ENCODE measurements at regions not wholly inside any gene's neighbourhood (a gene's known extent, or its start where the extent isn't known, plus 50 kb on each side); places are given as distances from the start of the nearest gene placed in this dataset.

DNA sequence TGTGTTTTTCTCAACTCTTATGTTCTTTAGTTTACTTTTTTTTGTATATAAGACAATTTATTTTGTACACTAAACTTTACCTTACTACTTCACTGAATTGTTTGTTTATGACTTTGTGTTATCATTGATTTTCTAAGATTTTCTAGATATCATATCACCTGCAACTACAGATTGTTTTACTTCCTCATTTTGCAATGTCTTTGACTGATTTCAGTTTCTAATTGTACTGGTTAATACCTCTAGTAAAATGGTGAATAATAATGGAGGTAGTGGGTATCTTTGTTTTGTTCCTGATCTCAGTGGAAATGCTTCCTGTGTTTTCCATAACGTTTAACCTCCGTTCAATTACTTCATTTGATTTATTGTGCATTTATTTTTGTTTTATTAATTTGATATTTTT lies 490.2 kb downstream of the TLL1 start:
- no peaks in the 10 kb centered on the region for H3K27me3 ChIP-seq (ENCODE audit: control insufficient read depth, insufficient read depth, low read length)
- no peaks in the 10 kb centered on the region for H3K36me3 ChIP-seq (ENCODE audit: control insufficient read depth, insufficient read depth, low read length)
- no peak overlapping the region for H3K9ac ChIP-seq (ENCODE audit: low read length)
- 0 out of 2 replicates have a peak, but pooled peaks cover 3% of the 10 kb centered on the region for H3K4me1 ChIP-seq (ENCODE audit: control insufficient read depth, insufficient read depth, low read length)
- H3K9me3 ChIP-seq (ENCODE audit: control insufficient read depth, insufficient read depth, low read depth, low read length), result 0 out of 2 replicates have a peak, but pooled peaks cover 2% of the 10 kb centered on the region
- H3K4me3 ChIP-seq (ENCODE audit: low read depth, low read length), result no peak overlapping the region
- H3K27ac ChIP-seq (ENCODE audit: low read depth, low read length), result no peak overlapping the region

GRCh38 chr4:166366012-166366411 lies 493.0 kb downstream of the TLL1 start:
- no peaks in the 10 kb centered on the region for H3K36me3 ChIP-seq (ENCODE audit: control insufficient read depth, insufficient read depth, low read length)

DNA sequence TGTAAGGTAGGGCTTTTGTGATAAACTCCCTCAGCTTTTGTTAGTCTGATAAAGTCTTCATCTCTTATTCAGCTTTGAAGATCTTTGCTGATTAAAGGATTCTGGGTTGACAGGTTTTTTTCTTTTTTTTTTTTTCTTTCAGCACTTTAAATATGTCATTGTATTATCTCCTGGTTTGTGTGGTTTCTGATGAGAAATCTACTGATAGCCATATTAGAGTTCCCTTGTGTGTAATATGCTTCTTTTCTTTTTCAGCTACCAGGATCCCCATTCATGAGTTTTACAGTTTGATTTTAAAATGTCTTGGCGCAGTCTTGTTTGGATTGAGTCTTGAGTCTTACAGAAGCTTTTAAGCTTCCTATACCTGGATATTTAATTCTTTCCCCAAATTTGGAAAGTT lies 504.5 kb downstream of the TLL1 start:
- H3K36me3 ChIP-seq (ENCODE audit: control insufficient read depth, insufficient read depth, low read length), result no peaks in the 10 kb centered on the region
- H3K9ac ChIP-seq (ENCODE audit: low read length), result no peak overlapping the region
- no peaks in the 10 kb centered on the region for H3K27me3 ChIP-seq (ENCODE audit: control insufficient read depth, insufficient read depth, low read length)
- H3K4me1 ChIP-seq (ENCODE audit: control insufficient read depth, insufficient read depth, low read length), result no peaks in the 10 kb centered on the region
- no peak overlapping the region for H3K4me3 ChIP-seq (ENCODE audit: low read depth, low read length)
- no peak overlapping the region for H3K27ac ChIP-seq (ENCODE audit: low read depth, low read length)
- peaks cover 34% of the 10 kb centered on the region for H3K9me3 ChIP-seq (ENCODE audit: control insufficient read depth, insufficient read depth, low read depth, low read length)

More at GRCh38 chr4:166366012-166366411, 493.0 kb downstream of the TLL1 start:
- Histone ChIP-seq H3K4me3 (ENCODE audit: low read depth, low read length) (no peak overlapping the region), H3K27ac (ENCODE audit: low read depth, low read length) (no peak overlapping the region), H3K9me3 (ENCODE audit: control insufficient read depth, insufficient read depth, low read depth, low read length) (0 out of 2 replicates have a peak, but pooled peaks cover 2% of the 10 kb centered on the region), H3K27me3 (ENCODE audit: control insufficient read depth, insufficient read depth, low read length) (no peaks in the 10 kb centered on the region), H3K4me1 (ENCODE audit: control insufficient read depth, insufficient read depth, low read length) (0 out of 2 replicates have a peak, but pooled peaks cover 3% of the 10 kb centered on the region), H3K9ac (ENCODE audit: low read length) (no peak overlapping the region)

DNA sequence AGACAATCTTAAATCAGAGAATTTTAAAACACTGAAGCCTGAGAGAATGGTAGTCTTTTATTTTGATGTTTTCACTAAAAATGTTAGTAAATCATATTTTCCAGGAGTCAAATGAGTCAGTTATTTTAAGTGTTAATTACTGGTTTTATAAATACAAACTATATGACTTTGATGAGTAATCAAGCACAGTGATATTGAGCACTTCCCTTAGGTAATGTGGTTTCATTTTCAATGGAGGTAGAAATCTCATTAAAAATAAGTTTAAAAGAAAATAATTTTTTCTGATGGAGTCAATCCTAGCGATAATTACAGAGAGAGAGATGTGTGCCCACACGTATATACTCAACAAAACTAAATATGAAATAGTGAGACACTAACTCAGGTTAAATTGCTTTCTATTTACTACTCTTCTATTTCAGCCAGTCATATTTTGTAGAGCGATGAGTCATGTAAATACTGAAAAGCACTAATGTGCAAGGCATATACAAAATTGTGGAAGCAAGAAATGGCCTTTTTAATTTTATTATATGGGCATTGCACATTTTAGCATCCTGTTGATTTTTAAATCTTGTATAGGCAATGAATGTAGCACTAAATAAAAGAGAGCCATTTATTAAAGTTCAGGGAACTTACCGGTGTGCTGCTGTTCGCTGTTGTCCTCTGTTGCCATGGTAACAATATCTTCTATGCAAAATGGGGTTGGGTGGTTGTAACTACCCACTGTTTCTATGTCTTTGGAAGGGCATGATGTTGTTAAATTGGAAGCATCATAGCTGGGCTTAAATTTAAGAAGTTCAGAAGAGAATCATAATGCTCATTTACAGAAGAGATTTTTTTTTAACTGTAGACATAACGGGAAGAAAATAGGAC lies 513.7 kb downstream of the TLL1 start:
- no peaks in the 10 kb centered on the region for H3K9me3 ChIP-seq (ENCODE audit: control insufficient read depth, insufficient read depth, low read depth, low read length)
- no peak overlapping the region for H3K27ac ChIP-seq (ENCODE audit: low read depth, low read length)

DNA sequence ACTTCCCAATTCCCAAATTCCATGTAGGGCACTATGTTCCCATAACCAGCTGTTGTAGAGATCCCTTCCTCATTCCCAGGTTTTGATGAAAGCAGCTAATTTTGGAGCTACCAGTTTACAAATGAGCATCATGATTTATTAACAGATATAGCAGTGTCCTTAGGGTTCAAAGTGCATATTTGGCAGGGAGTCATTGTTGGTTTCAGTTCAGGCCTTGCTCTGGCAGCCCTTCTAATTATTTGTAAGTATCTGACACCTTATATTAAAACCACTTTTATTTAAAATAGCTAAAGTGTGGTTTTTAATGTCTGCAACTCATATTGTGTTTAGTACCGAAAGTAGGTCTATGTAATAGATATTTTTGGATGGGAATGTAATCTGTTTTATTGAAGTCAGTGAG lies 518.5 kb downstream of the TLL1 start:
- Histone ChIP-seq H3K4me3 (ENCODE audit: low read depth, low read length) (no peak overlapping the region), H3K9me3 (ENCODE audit: control insufficient read depth, insufficient read depth, low read depth, low read length) (no peaks in the 10 kb centered on the region), H3K36me3 (ENCODE audit: control insufficient read depth, insufficient read depth, low read length) (no peaks in the 10 kb centered on the region), H3K9ac (ENCODE audit: low read length) (no peak overlapping the region), H3K4me1 (ENCODE audit: control insufficient read depth, insufficient read depth, low read length) (no peaks in the 10 kb centered on the region), H3K27ac (ENCODE audit: low read depth, low read length) (no peak overlapping the region), H3K27me3 (ENCODE audit: control insufficient read depth, insufficient read depth, low read length) (no peaks in the 10 kb centered on the region)

More for the DNA sequence above, 513.7 kb downstream of the TLL1 start:
- Histone ChIP-seq H3K27me3 (ENCODE audit: control insufficient read depth, insufficient read depth, low read length) (no peaks in the 10 kb centered on the region), H3K36me3 (ENCODE audit: control insufficient read depth, insufficient read depth, low read length) (no peaks in the 10 kb centered on the region), H3K4me3 (ENCODE audit: low read depth, low read length) (no peak overlapping the region), H3K9ac (ENCODE audit: low read length) (no peak overlapping the region), H3K4me1 (ENCODE audit: control insufficient read depth, insufficient read depth, low read length) (no peaks in the 10 kb centered on the region)

DNA sequence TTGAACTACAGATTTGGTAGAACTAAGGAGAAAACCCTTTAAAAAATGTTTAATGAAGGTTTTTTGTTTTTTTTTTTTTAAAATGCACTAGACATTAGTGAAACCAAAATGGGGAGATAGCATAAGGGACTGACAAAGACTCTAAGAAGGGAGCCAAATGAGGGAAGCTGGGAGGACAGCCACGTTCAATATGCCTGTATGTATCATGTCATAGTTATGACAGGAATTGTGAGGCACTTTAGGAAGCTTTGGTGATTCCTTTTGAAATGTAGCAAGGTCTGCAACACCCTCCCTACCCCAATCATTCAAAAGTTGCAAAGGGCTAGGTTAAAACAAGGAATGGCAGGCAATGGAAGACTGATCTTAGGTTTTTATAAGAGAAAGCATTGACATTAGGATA lies 526.0 kb downstream of the TLL1 start:
- Histone ChIP-seq H3K9ac (ENCODE audit: low read length) (no peak overlapping the region), H3K4me1 (ENCODE audit: control insufficient read depth, insufficient read depth, low read length) (peaks cover 4% of the 10 kb centered on the region; the same call in 1 of the 2 replicates), H3K27me3 (ENCODE audit: control insufficient read depth, insufficient read depth, low read length) (no peaks in the 10 kb centered on the region), H3K4me3 (ENCODE audit: low read depth, low read length) (no peak overlapping the region), H3K36me3 (ENCODE audit: control insufficient read depth, insufficient read depth, low read length) (no peaks in the 10 kb centered on the region), H3K9me3 (ENCODE audit: control insufficient read depth, insufficient read depth, low read depth, low read length) (no peaks in the 10 kb centered on the region), H3K27ac (ENCODE audit: low read depth, low read length) (no peak overlapping the region)

DNA sequence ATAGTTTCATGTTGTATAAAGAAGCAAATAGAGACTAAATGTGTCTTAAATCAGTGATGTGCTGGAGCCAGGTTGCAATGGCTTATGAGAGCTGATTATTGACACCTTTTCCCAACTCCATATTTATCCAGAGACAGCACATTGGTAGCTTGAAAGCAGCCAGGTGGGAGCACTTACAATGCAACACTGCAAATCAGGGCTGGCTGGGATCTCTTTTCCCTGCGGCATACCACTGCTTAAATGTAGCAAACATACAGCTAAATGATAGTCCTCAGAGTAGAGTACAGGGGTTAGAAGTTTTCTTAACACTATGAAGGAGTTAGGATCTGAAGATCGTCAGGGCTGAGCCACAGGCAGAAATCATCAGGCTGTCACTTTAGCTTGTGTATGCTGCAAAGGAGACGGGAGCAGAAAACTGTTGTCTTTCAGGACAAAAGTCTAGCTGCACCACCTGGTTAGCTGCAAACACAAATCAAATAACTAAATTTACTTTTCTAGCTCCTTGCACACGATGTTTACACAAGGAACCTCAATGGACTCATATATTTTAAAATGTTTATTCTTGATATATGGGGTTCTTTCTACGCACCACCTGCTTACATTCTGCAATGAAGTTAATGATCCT lies 527.3 kb downstream of the TLL1 start:
- Histone ChIP-seq H3K9me3 (ENCODE audit: control insufficient read depth, insufficient read depth, low read depth, low read length) (no peaks in the 10 kb centered on the region), H3K27me3 (ENCODE audit: control insufficient read depth, insufficient read depth, low read length) (no peaks in the 10 kb centered on the region), H3K4me3 (ENCODE audit: low read depth, low read length) (no peak overlapping the region), H3K9ac (ENCODE audit: low read length) (no peak overlapping the region), H3K36me3 (ENCODE audit: control insufficient read depth, insufficient read depth, low read length) (no peaks in the 10 kb centered on the region), H3K27ac (ENCODE audit: low read depth, low read length) (no peak overlapping the region), H3K4me1 (ENCODE audit: control insufficient read depth, insufficient read depth, low read length) (peaks cover 4% of the 10 kb centered on the region; the same call in 1 of the 2 replicates)

- no peaks in the 10 kb centered on the region for H3K9me3 ChIP-seq (ENCODE audit: control insufficient read depth, insufficient read depth, low read depth, low read length)
- no peaks in the 10 kb centered on the region for H3K36me3 ChIP-seq (ENCODE audit: control insufficient read depth, insufficient read depth, low read length)
- no peak overlapping the region for H3K9ac ChIP-seq (ENCODE audit: low read length)
- H3K4me1 ChIP-seq (ENCODE audit: control insufficient read depth, insufficient read depth, low read length), result no peaks in the 10 kb centered on the region
- H3K27ac ChIP-seq (ENCODE audit: low read depth, low read length), result no peak overlapping the region
- H3K4me3 ChIP-seq (ENCODE audit: low read depth, low read length), result no peak overlapping the region
- no peaks in the 10 kb centered on the region for H3K27me3 ChIP-seq (ENCODE audit: control insufficient read depth, insufficient read depth, low read length)
Measured at GRCh38 chr4:166413356-166413755, 540.3 kb downstream of the TLL1 start.

DNA sequence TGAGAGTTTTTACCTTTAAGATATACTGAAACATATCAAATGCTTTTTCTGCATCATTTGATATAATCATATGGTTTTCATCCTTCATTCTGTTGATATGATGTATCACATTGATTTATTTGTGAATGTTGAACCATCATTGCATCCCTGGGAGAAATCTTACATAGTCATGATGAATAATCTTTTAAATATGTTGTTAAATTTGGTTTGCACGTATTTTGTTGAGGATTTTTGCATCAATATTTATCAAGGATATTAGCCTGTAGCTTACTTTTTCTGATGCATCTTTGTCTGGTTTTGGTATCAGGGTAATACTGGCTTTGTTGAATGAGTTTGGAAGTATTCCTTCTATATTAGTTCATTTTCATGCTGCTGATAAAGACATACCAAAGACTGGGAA lies 541.4 kb downstream of the TLL1 start:
- Histone ChIP-seq H3K4me3 (ENCODE audit: low read depth, low read length) (no peak overlapping the region), H3K9ac (ENCODE audit: low read length) (no peak overlapping the region)

GRCh38 chr4:166415749-166416148 lies 542.7 kb downstream of the TLL1 start:
- Histone ChIP-seq H3K27me3 (ENCODE audit: control insufficient read depth, insufficient read depth, low read length) (no peaks in the 10 kb centered on the region), H3K36me3 (ENCODE audit: control insufficient read depth, insufficient read depth, low read length) (no peaks in the 10 kb centered on the region), H3K4me3 (ENCODE audit: low read depth, low read length) (no peak overlapping the region), H3K4me1 (ENCODE audit: control insufficient read depth, insufficient read depth, low read length) (no peaks in the 10 kb centered on the region), H3K9ac (ENCODE audit: low read length) (no peak overlapping the region), H3K9me3 (ENCODE audit: control insufficient read depth, insufficient read depth, low read depth, low read length) (peaks cover 2% of the 10 kb centered on the region; the same call in 1 of the 2 replicates), H3K27ac (ENCODE audit: low read depth, low read length) (no peak overlapping the region)

More for the DNA sequence above, 541.4 kb downstream of the TLL1 start:
- H3K4me1 ChIP-seq (ENCODE audit: control insufficient read depth, insufficient read depth, low read length), result no peaks in the 10 kb centered on the region
- no peaks in the 10 kb centered on the region for H3K27me3 ChIP-seq (ENCODE audit: control insufficient read depth, insufficient read depth, low read length)
- H3K9me3 ChIP-seq (ENCODE audit: control insufficient read depth, insufficient read depth, low read depth, low read length), result no peaks in the 10 kb centered on the region
- no peak overlapping the region for H3K27ac ChIP-seq (ENCODE audit: low read depth, low read length)
- H3K36me3 ChIP-seq (ENCODE audit: control insufficient read depth, insufficient read depth, low read length), result no peaks in the 10 kb centered on the region

DNA sequence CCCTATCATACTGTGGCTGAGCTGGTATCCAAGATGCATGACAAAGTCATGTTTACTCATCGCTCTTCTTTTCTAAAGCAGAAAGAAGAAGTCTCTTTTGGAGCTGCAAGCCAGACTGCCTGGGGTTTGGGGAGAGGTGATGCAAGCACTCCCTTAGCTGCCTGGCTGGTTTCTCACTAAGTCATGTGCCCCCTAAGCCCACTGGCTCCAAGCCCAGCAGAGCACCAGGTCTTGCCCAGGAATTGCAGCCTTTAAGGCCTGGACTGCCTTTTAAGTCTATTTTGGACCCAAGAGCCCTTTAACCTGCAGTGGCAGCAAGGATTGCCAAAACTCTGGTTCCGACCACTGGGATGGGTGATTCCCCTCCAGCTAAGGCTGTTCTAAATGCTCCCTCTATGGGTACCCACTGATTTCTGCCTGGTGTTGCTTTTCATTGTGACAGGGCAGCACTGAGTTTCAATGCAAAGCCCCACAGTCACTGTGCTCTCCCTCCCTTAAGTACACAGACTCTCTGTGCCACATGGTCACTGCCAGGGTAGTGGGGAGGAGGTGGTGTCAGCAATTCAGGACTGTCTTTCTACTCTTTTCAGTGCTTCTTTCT lies 548.6 kb downstream of the TLL1 start:
- Histone ChIP-seq H3K36me3 (ENCODE audit: control insufficient read depth, insufficient read depth, low read length) (no peaks in the 10 kb centered on the region), H3K4me3 (ENCODE audit: low read depth, low read length) (no peak overlapping the region), H3K27me3 (ENCODE audit: control insufficient read depth, insufficient read depth, low read length) (no peaks in the 10 kb centered on the region), H3K9ac (ENCODE audit: low read length) (no peak overlapping the region), H3K27ac (ENCODE audit: low read depth, low read length) (no peak overlapping the region), H3K4me1 (ENCODE audit: control insufficient read depth, insufficient read depth, low read length) (no peaks in the 10 kb centered on the region), H3K9me3 (ENCODE audit: control insufficient read depth, insufficient read depth, low read depth, low read length) (peaks cover 6% of the 10 kb centered on the region; the same call in 1 of the 2 replicates)
